ENCODE measurements at regions not wholly inside any gene's neighbourhood (a gene's known extent, or its start where the extent isn't known, plus 50 kb on each side); places are given as distances from the start of the nearest gene placed in this dataset.
"Not testable (repeated sequence)": the region's sequence is repeated elsewhere in the genome, so short reads cannot be mapped to it uniquely, and the experiment has no call there.

- WGBS, 10 experiments: 51 to 100% (median 90%) methylated on average over 1 to 6 of the region's 7 CpGs
- H3K4me3 ChIP-seq; H3K4me1 ChIP-seq (replicated peaks in 1 of 2); ATAC-seq (replicated peaks in 6 of 8); H3K27ac ChIP-seq: not testable (repeated sequence)
- in situ Hi-C loops (cut with MboI; ENCODE audit: low pct_unique_long_range_greater_than_20kb in 2 of 9, low sequenced_read_pairs in 9 of 9, unreplicated experiment in 9 of 9): loop anchor here in 2 of 9 experiments (10.0 to 25.0 kb wide), 2 partner anchors 295 to 543 kb away; no protein-coding TSS in a partner anchor
These were observed 59.8 kb upstream of the SEC11C start for GRCh38 chr18:59079687-59080501.

- Histone ChIP-seq H3K4me1 (replicated peaks in 1 of 2) (peaks cover 0 to 3% of the 10 kb centered on the region in 2 donors), H3K27ac (no peak overlapping the region), H3K4me3 (no peak overlapping the region)
- in situ Hi-C loops (cut with MboI; ENCODE audit: low pct_unique_long_range_greater_than_20kb in 2 of 9, low sequenced_read_pairs in 9 of 9, unreplicated experiment in 9 of 9): loop anchor here in 1 of 9 experiments (25.0 kb wide), 1 partner anchor 546 kb away; no protein-coding TSS in a partner anchor
- ATAC-seq (replicated peaks in 6 of 8): no peak
- WGBS, 10 experiments: 45 to 83% (median 72%) methylated on average over 4 to 10 of the region's 10 CpGs; no CpG with 5 or more reads in 1 of the 10 experiments
These were observed 56.4 kb upstream of the SEC11C start for GRCh38 chr18:59083136-59083818.

- Histone ChIP-seq H3K4me3 (no peak overlapping the region), H3K27ac (no peak overlapping the region), H3K4me1 (replicated peaks in 1 of 2) (peaks cover 0 to 3% of the 10 kb centered on the region in 2 donors)
- in situ Hi-C loops (cut with MboI; ENCODE audit: low pct_unique_long_range_greater_than_20kb in 2 of 9, low sequenced_read_pairs in 9 of 9, unreplicated experiment in 9 of 9): loop anchor here in 1 of 9 experiments (25.0 kb wide), 1 partner anchor 548 kb away; no protein-coding TSS in a partner anchor
- WGBS, 10 experiments: 40 to 100% (median 83%) methylated on average over 1 to 2 of the region's 3 CpGs; no CpG with 5 or more reads in 3 of the 10 experiments
- ATAC-seq (replicated peaks in 6 of 8): no peak
These were observed 54.4 kb upstream of the SEC11C start for GRCh38 chr18:59085126-59085794.

GRCh38 chr18:59085797-59086196, 53.9 kb upstream of the SEC11C start:
- H3K27ac ChIP-seq: no peak overlapping the region
- in situ Hi-C loops (cut with MboI; ENCODE audit: low pct_unique_long_range_greater_than_20kb in 2 of 9, low sequenced_read_pairs in 9 of 9, unreplicated experiment in 9 of 9): loop anchor here in 1 of 9 experiments (25.0 kb wide), 1 partner anchor 548 kb away; no protein-coding TSS in a partner anchor
- WGBS, 10 experiments: 0 to 100% (median 29%) methylated on average over 1 of the region's 1 CpG; no CpG with 5 or more reads in 5 of the 10 experiments
- ATAC-seq (replicated peaks in 6 of 8): no peak
- no peak overlapping the region for H3K4me3 ChIP-seq
- peaks cover 0 to 3% of the 10 kb centered on the region in 2 donors for H3K4me1 ChIP-seq (replicated peaks in 1 of 2)

DNA sequence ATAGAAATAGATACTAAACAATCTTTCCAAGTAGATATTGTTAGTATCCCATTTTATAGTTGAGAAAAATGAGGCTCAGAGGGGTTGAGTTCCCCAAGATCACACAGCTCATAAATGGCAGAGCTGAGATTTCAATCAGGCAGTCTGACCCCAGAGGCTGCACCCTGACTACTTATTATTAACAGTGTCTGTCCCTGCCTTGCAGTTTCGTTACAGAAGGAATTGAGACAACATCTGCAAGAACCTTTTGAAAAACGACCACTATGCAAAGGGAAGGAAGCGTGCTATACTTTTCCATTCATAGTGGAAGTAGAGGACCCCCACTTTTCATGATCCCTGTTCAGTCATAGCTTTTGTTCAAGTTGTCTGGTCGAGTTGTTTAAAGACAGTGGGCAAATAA, 53.2 kb upstream of the SEC11C start:
- 10 to 80% (median 51%) methylated on average over 1 to 4 of the region's 4 CpGs; no CpG with 5 or more reads in 1 of the 10 experiments for WGBS, 10 experiments

GRCh38 chr18:59087391-59087790, 52.3 kb upstream of the SEC11C start:
- in situ Hi-C loops (cut with MboI; ENCODE audit: low pct_unique_long_range_greater_than_20kb in 2 of 9, low sequenced_read_pairs in 9 of 9, unreplicated experiment in 9 of 9): loop anchor here in 1 of 9 experiments (25.0 kb wide), 1 partner anchor 550 kb away; no protein-coding TSS in a partner anchor
- no peak for ATAC-seq (replicated peaks in 6 of 8)

More for the DNA sequence above, 53.2 kb upstream of the SEC11C start:
- H3K4me1 ChIP-seq (replicated peaks in 1 of 2): peaks cover 0 to 5% of the 10 kb centered on the region in 2 donors
- H3K27ac ChIP-seq: no peak overlapping the region
- no peak overlapping the region for H3K4me3 ChIP-seq
- in situ Hi-C loops (cut with MboI; ENCODE audit: low pct_unique_long_range_greater_than_20kb in 2 of 9, low sequenced_read_pairs in 9 of 9, unreplicated experiment in 9 of 9): loop anchor here in 1 of 9 experiments (25.0 kb wide), 1 partner anchor 549 kb away; no protein-coding TSS in a partner anchor
- ATAC-seq (replicated peaks in 6 of 8): no peak

More at GRCh38 chr18:59087391-59087790, 52.3 kb upstream of the SEC11C start:
- Histone ChIP-seq H3K27ac (no peak overlapping the region), H3K4me1 (replicated peaks in 1 of 2) (peaks cover 0 to 5% of the 10 kb centered on the region in 2 donors), H3K4me3 (no peak overlapping the region)
- 0 to 100% (median 90%) methylated on average over 1 to 3 of the region's 3 CpGs; no CpG with 5 or more reads in 1 of the 10 experiments for WGBS, 10 experiments

Measured in motor neuron (in vitro differentiated cells).